Occipital lobe (tissue), 1 donor: ENCODE measurements at regions not wholly inside any gene's neighbourhood (a gene's known extent, or its start where the extent isn't known, plus 50 kb on each side); places are given as distances from the start of the nearest gene placed in this dataset.

ENCODE experiments used
- DNase-seq: peaks from one replicate; lab custom pipeline; 2025; lab: John Stamatoyannopoulos, UW

GRCh38 chr2:64853306-64853705 lies 135.9 kb upstream of the SLC1A4 start:
- no peak for DNase-seq

- DNase-seq, result no peak
Observed at GRCh38 chr2:64853894-64854293, 135.3 kb upstream of the SLC1A4 start.

GRCh38 chr2:64854773-64855237 lies 134.4 kb upstream of the SLC1A4 start:
- peak; percentile 20 for DNase-seq

GRCh38 chr2:64857581-64858471 lies 131.4 kb upstream of the SLC1A4 start:
- DNase-seq, result peak; percentile 37

GRCh38 chr2:64858541-64859311 lies 130.5 kb upstream of the SLC1A4 start:
- DNase-seq, result no peak

- DNase-seq, result peak; percentile 39
Observed at GRCh38 chr2:64859312-64860212, 129.6 kb upstream of the SLC1A4 start.

- no peak for DNase-seq
Observed at GRCh38 chr2:64860276-64860885, 128.8 kb upstream of the SLC1A4 start.

- no peak for DNase-seq
Observed at GRCh38 chr2:64860936-64861335, 128.3 kb upstream of the SLC1A4 start.

- DNase-seq, result no peak
Observed at GRCh38 chr2:64861452-64862397, 127.5 kb upstream of the SLC1A4 start.

GRCh38 chr2:64862623-64863022 lies 126.6 kb upstream of the SLC1A4 start:
- no peak for DNase-seq

GRCh38 chr2:64863097-64863820 lies 125.9 kb upstream of the SLC1A4 start:
- no peak for DNase-seq

- DNase-seq, result peak; percentile 53
Observed at GRCh38 chr2:64865073-64865830, 123.9 kb upstream of the SLC1A4 start.

GRCh38 chr2:64865831-64866345 lies 123.3 kb upstream of the SLC1A4 start:
- DNase-seq, result no peak

GRCh38 chr2:64866797-64867196 lies 122.4 kb upstream of the SLC1A4 start:
- DNase-seq, result peak; percentile 24

- DNase-seq, result no peak
Observed at GRCh38 chr2:64867253-64867996, 121.8 kb upstream of the SLC1A4 start.

- DNase-seq, result no peak
Observed at GRCh38 chr2:64869126-64869525, 120.1 kb upstream of the SLC1A4 start.

- peak; percentile 59 for DNase-seq
Observed at GRCh38 chr2:64873472-64873924, 115.7 kb upstream of the SLC1A4 start.
